ENCODE measurements at regions not wholly inside any gene's neighbourhood (a gene's known extent, or its start where the extent isn't known, plus 50 kb on each side); places are given as distances from the start of the nearest gene placed in this dataset.

- TF ChIP-seq CTCF (IDR thresholded peaks at IDR 0.05; ENCODE audit: borderline replicate concordance, extremely low read depth, low read length, poor library complexity, severe bottlenecking), result no peak
- TF ChIP-seq EZH2 (IDR thresholded peaks at IDR 0.05; ENCODE audit: borderline replicate concordance, low read depth, low read length, severe bottlenecking), result no peak
Observed at GRCh38 chr20:48406912-48407340, 420.9 kb downstream of the PREX1 start.
